ENCODE measurements at regions not wholly inside any gene's neighbourhood (a gene's known extent, or its start where the extent isn't known, plus 50 kb on each side); places are given as distances from the start of the nearest gene placed in this dataset.

DNA sequence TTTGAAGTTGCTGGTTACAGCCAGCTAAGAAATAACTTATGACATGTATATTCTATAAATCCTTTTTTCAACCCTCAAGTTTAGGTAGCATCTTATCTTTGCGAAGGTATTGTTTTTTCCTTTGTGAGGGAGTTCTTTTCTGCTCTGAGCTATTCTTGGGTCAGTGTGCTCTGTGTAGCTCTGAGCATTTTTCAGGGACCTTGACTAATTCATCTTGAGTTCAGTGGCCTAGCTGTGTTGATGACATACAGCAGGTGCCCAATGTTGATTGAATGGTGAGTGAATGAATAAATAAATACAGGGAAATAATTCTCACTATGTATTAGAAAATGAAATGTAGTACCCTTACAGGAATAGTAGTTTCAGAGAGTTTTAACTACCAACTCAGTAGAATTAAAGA lies 335.3 kb downstream of the IL20RB start:
- TF ChIP-seq CTCF (IDR thresholded peaks at IDR 0.05; ENCODE audit: low read depth, low read length, missing input control) (no peak), HNF4A (conservative IDR thresholded peaks at IDR 0.05) (no peak), REST (IDR thresholded peaks at IDR 0.05) (no peak), ATF3 (IDR thresholded peaks at IDR 0.05) (no peak), YY1 (IDR thresholded peaks at IDR 0.05) (no peak), RXRA (IDR thresholded peaks at IDR 0.05) (no peak), SP1 (IDR thresholded peaks at IDR 0.05) (no peak)

All from liver (tissue), 3 donors.